UCSD-AML1 (cell line): ENCODE measurements at regions not wholly inside any gene's neighbourhood (a gene's known extent, or its start where the extent isn't known, plus 50 kb on each side); places are given as distances from the start of the nearest gene placed in this dataset.

Source experiments
- DNase-seq: peaks from one replicate; lab custom pipeline; 2025; ENCODE audit not compliant: unreplicated experiment; lab: John Stamatoyannopoulos, UW

- no peak for DNase-seq
These were observed 81.1 kb upstream of the HS6ST1 start for GRCh38 chr2:128399690-128400291.

GRCh38 chr2:128401680-128402079 lies 83.0 kb upstream of the HS6ST1 start:
- DNase-seq = no peak

- no peak for DNase-seq
These were observed 84.4 kb upstream of the HS6ST1 start for GRCh38 chr2:128402911-128403670.

- no peak for DNase-seq
These were observed 85.4 kb upstream of the HS6ST1 start for GRCh38 chr2:128403814-128404708.

GRCh38 chr2:128404709-128405466 lies 86.2 kb upstream of the HS6ST1 start:
- DNase-seq = no peak

GRCh38 chr2:128405467-128405900 lies 86.8 kb upstream of the HS6ST1 start:
- DNase-seq = no peak

- no peak for DNase-seq
These were observed 87.4 kb upstream of the HS6ST1 start for GRCh38 chr2:128405981-128406613.

- DNase-seq = no peak
These were observed 88.3 kb upstream of the HS6ST1 start for GRCh38 chr2:128406736-128407554.

GRCh38 chr2:128408349-128409305 lies 90.0 kb upstream of the HS6ST1 start:
- DNase-seq = no peak

- DNase-seq = no peak
These were observed 90.8 kb upstream of the HS6ST1 start for GRCh38 chr2:128409326-128410034.

GRCh38 chr2:128410035-128410757 lies 91.5 kb upstream of the HS6ST1 start:
- DNase-seq = peak; percentile 49

GRCh38 chr2:128410758-128411215 lies 92.1 kb upstream of the HS6ST1 start:
- DNase-seq = no peak

- no peak for DNase-seq
These were observed 92.8 kb upstream of the HS6ST1 start for GRCh38 chr2:128411431-128411830.

GRCh38 chr2:128412181-128412871 lies 93.7 kb upstream of the HS6ST1 start:
- DNase-seq = no peak

- DNase-seq = no peak
These were observed 94.5 kb upstream of the HS6ST1 start for GRCh38 chr2:128413014-128413717.
